Liver (tissue), 3 donors: ENCODE measurements at regions not wholly inside any gene's neighbourhood (a gene's known extent, or its start where the extent isn't known, plus 50 kb on each side); places are given as distances from the start of the nearest gene placed in this dataset.

Experiments used
- FOXA1 ChIP-seq: IDR thresholded peaks from 2 replicates; pipeline ENCODE4 v1.6.1; 2016; ENCODE audit warnings: antibody characterized with exemption
- HNF4A ChIP-seq, 2 donors: conservative IDR thresholded peaks; 2 replicates each; pipeline ENCODE4 v1.6.1; 2016; ENCODE audit warnings: antibody characterized with exemption in 2 of 2, mild to moderate bottlenecking in 2 of 2
- JUND ChIP-seq, 2 donors: IDR thresholded peaks; 2 replicates each; pipeline ENCODE4 v1.6.1; 2016; ENCODE audit warnings: antibody characterized with exemption in 2 of 2
- REST ChIP-seq: IDR thresholded peaks from 2 replicates; pipeline ENCODE4 v1.6.1; 2016; ENCODE audit warnings: antibody characterized with exemption, mild to moderate bottlenecking
- RXRA ChIP-seq, 2 donors: IDR thresholded peaks; 2 replicates each; pipeline ENCODE4 v1.6.1; 2017 to 2018; ENCODE audit warnings: antibody characterized with exemption in 2 of 2, mild to moderate bottlenecking in 1 of 2
- SP1 ChIP-seq: IDR thresholded peaks from 2 replicates; pipeline ENCODE4 v1.6.1; 2018; ENCODE audit warnings: antibody characterized with exemption, mild to moderate bottlenecking
- TAF1 ChIP-seq: conservative IDR thresholded peaks from 2 replicates; pipeline ENCODE4 v1.6.1; 2016; ENCODE audit warnings: antibody characterized with exemption, mild to moderate bottlenecking
- YY1 ChIP-seq: IDR thresholded peaks from 2 replicates; pipeline ENCODE4 v1.6.1; 2016; ENCODE audit warnings: antibody characterized with exemption, mild to moderate bottlenecking
- TF ChIP-seq, protein P1 (sequence below): fragments of 150-350 bp; IDR thresholded peaks from 2 replicates; pipeline ENCODE4 v1.5.1; 2017; ENCODE audit warnings: improper control_type of control experiment, low read depth, low read length; ENCODE audit not compliant: missing input control
- TF ChIP-seq, protein P2 (sequence below): IDR thresholded peaks from 2 replicates; pipeline ENCODE4 v1.6.1; 2016; ENCODE audit warnings: antibody characterized with exemption
- TF ChIP-seq, protein P3 (sequence below): IDR thresholded peaks from 2 replicates; pipeline ENCODE4 v1.6.1; 2016; ENCODE audit warnings: antibody characterized with exemption
- donor health status: healthy.
- donor health status: healthy.

GRCh38 chr9:86424251-86424891 lies 70.2 kb upstream of the TUT7 start:
- TF ChIP-seq TAF1 (no peak), REST (no peak), YY1 (no peak), RXRA (IDR thresholded peaks at IDR 0.05) (no peak), FOXA1 (no peak), JUND (IDR thresholded peaks at IDR 0.05) (no peak), SP1 (no peak), HNF4A (conservative IDR thresholded peaks at IDR 0.05) (no peak)
- TF ChIP-seq, protein P1, sequence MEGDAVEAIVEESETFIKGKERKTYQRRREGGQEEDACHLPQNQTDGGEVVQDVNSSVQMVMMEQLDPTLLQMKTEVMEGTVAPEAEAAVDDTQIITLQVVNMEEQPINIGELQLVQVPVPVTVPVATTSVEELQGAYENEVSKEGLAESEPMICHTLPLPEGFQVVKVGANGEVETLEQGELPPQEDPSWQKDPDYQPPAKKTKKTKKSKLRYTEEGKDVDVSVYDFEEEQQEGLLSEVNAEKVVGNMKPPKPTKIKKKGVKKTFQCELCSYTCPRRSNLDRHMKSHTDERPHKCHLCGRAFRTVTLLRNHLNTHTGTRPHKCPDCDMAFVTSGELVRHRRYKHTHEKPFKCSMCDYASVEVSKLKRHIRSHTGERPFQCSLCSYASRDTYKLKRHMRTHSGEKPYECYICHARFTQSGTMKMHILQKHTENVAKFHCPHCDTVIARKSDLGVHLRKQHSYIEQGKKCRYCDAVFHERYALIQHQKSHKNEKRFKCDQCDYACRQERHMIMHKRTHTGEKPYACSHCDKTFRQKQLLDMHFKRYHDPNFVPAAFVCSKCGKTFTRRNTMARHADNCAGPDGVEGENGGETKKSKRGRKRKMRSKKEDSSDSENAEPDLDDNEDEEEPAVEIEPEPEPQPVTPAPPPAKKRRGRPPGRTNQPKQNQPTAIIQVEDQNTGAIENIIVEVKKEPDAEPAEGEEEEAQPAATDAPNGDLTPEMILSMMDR: no peak
- TF ChIP-seq, protein P2, sequence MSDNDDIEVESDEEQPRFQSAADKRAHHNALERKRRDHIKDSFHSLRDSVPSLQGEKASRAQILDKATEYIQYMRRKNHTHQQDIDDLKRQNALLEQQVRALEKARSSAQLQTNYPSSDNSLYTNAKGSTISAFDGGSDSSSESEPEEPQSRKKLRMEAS: no peak
- TF ChIP-seq, protein P3, sequence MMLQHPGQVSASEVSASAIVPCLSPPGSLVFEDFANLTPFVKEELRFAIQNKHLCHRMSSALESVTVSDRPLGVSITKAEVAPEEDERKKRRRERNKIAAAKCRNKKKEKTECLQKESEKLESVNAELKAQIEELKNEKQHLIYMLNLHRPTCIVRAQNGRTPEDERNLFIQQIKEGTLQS: no peak
